ENCODE measurements at regions not wholly inside any gene's neighbourhood (a gene's known extent, or its start where the extent isn't known, plus 50 kb on each side); places are given as distances from the start of the nearest gene placed in this dataset.

DNA sequence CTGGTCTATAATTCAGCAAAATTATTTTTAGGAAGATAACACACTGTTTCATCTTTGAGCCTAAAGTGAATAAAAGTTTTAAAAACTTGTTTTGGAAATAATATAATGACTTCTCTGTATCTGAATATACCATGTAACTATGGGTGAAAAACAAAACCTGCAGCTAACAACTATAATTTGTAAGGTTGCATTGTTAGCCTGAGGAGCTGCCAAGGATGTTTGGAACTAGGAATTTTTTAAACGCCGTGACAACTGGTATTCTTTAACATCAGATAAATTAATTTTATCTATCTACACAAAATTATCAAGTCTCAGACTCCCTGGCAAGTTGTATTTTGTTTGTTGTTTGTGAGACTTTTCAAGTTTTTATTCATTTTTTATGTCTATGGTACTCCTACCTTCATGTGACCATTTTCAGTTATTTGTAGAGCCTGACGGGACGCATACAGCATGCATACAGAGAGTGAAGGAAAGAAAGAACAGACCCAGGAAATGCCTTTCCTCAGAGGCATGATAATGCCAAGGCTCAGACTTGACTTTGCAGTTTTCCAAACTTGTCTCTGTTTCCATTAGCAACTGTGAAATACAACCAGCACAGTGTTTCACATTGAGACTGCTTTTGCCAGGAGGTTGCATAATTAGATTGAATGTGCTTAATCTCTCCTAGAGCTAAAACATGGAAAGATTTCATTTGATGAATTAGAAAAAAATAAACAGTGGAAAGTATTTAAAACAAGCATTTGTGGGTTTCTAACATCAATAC lies 60.8 kb upstream of the ARHGEF26 start:
- TF ChIP-seq, protein P1, sequence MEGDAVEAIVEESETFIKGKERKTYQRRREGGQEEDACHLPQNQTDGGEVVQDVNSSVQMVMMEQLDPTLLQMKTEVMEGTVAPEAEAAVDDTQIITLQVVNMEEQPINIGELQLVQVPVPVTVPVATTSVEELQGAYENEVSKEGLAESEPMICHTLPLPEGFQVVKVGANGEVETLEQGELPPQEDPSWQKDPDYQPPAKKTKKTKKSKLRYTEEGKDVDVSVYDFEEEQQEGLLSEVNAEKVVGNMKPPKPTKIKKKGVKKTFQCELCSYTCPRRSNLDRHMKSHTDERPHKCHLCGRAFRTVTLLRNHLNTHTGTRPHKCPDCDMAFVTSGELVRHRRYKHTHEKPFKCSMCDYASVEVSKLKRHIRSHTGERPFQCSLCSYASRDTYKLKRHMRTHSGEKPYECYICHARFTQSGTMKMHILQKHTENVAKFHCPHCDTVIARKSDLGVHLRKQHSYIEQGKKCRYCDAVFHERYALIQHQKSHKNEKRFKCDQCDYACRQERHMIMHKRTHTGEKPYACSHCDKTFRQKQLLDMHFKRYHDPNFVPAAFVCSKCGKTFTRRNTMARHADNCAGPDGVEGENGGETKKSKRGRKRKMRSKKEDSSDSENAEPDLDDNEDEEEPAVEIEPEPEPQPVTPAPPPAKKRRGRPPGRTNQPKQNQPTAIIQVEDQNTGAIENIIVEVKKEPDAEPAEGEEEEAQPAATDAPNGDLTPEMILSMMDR (IDR thresholded peaks at IDR 0.05): no peak

DNA sequence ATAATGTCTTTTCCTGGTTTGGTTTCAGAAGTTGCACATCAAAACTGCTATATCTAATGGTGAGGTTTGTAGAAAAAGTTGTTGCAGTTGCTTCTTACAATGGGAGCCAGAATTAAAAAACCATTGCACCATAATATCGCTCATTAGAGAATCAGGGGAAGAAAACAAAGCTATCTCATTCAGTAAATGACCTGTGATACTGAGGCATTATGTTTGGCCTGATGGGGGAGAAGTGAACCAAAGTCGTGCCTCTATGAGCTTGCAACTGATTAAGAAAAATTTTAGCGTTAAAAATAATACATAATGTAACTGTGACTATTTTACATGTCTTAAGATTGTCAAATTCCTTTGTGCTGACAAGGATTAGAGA lies 60.2 kb upstream of the ARHGEF26 start:
- TF ChIP-seq, protein P1 (IDR thresholded peaks at IDR 0.05): no peak

DNA sequence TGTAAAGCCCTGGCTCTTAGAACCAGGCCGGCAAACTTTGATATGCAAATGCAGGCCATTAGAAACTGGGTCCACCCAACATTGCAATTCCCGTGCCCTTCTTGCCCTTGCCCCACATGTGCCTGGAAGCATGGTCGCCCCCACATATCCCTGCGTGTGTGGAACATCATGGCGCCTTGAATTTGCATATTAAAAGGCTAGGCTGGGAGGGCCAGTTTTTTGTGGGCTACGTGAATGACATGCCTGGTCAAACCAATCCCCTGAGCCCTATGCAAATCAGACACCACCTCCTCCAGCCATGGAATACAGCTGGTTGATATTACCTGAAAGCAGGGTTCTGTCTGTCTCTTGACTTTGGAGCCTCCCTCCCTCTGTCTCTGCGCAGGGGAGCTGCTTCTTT lies 58.7 kb upstream of the ARHGEF26 start:
- TF ChIP-seq, protein P1 (IDR thresholded peaks at IDR 0.05): no peak

DNA sequence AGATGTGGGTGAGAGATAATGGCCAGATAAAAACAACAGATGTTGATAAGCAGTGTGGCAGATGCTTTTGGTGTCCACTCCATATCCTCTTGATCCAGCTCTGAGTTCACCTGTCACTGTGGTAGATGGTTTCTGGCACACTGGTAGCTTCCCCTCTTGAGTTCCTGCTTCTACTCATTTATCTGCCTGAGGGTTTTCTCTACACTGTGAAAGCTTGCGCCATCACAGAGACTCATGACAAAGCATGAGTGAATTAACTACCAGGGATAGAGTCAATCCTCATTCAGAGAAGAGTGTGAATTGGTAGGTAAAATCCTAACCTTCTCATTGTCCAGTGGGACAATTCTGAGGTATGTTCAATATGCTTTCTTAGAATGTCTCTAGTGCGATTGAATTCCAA lies 50.0 kb upstream of the ARHGEF26 start:
- TF ChIP-seq, protein P1 (IDR thresholded peaks at IDR 0.05): no peak

Measured in LNCAP (cell line).